K562 (cell line): ENCODE measurements at regions not wholly inside any gene's neighbourhood (a gene's known extent, or its start where the extent isn't known, plus 50 kb on each side); places are given as distances from the start of the nearest gene placed in this dataset.

ENCODE experiments used
- ATAC-seq: fragments of 200-7000 bp; cut with Tn5 transposase; 3 replicates; pipeline ENCODE4 v1.9.1; 2020; ENCODE audit warnings: moderate library complexity
- BruUV-seq: library from RNA; stranded (reverse); fragments of 400-500 nt; replicated peaks from 2 replicates; lab custom pipeline; 2021; lab: Mats Ljungman, UMichigan
- CTCF ChIA-PET: fragments of 300-600 bp; formaldehyde crosslinking; extraction: SDS; loops from one replicate; lab custom pipeline; 2021; ENCODE audit warnings: low intra/inter-chr PET ratio; lab: Yijun Ruan, JAX
- POLR2A ChIA-PET: fragments of 300-600, 350-650 bp; sonication (Branson Sonifier 250); formaldehyde crosslinking; extraction: SDS; loops from one replicate; lab custom pipeline; 2021; ENCODE audit warnings: antibody characterized with exemption, inconsistent platforms; lab: Yijun Ruan, JAX
- DNase-seq, 4 experiments: peaks; one replicate each; pipeline versions ENCODE4 v3.0.0 to v3.0.0-alpha.2; 2011 to 2018; ENCODE audit warnings: low spot score in 3 of 4, mixed read lengths in 3 of 4; ENCODE audit errors: extremely low read depth in 1 of 4
- FAIRE-seq: peaks from 2 replicates; lab custom pipeline; 2011; peaks lifted over from hg19 to GRCh38; lab: Jason Lieb, UNC
- H2AFZ ChIP-seq: 2 replicates; pipeline ENCODE4 v1.6.0; 2011; ENCODE audit warnings: low read depth, low read length, control low read depth, inconsistent platforms
- H3K27ac ChIP-seq: fragments of 200-600 bp; 3 replicates; pipeline ENCODE4 v1.8.0; 2011; ENCODE audit warnings: low read depth, mild to moderate bottlenecking, control low read depth, inconsistent platforms, low read length, moderate library complexity, mixed read lengths; ENCODE audit errors: extremely low read depth
- H3K27me3 ChIP-seq, 2 experiments: fragments of 300-600 bp in 1 of 2; 2 replicates in 1 of 2; 3 replicates in 1 of 2; pipeline versions ENCODE4 v1.6.0 to v1.8.0; 2011; ENCODE audit warnings: inconsistent platforms in 2 of 2, low read length in 2 of 2, mild to moderate bottlenecking in 1 of 2, mixed read lengths in 1 of 2, moderate library complexity in 1 of 2; ENCODE audit not compliant: control insufficient read depth in 2 of 2, insufficient read depth in 2 of 2
- H3K36me3 ChIP-seq: fragments of 300-600 bp; 3 replicates; pipeline ENCODE4 v1.8.0; 2011; ENCODE audit warnings: mild to moderate bottlenecking, low read length, inconsistent platforms; ENCODE audit not compliant: control insufficient read depth, insufficient read depth
- H3K4me1 ChIP-seq, 2 experiments: fragments of 200-600 bp in 1 of 2; replicated peaks in 1 of 2; 2 replicates in 1 of 2; 3 replicates in 1 of 2; pipeline versions ENCODE4 v1.5.1 to v1.8.0; 2011; ENCODE audit warnings: inconsistent platforms in 2 of 2, low read length in 2 of 2, mild to moderate bottlenecking in 1 of 2, mixed read lengths in 1 of 2, moderate library complexity in 1 of 2; ENCODE audit not compliant: control insufficient read depth in 2 of 2, insufficient read depth in 2 of 2
- H3K4me2 ChIP-seq: 2 replicates; pipeline ENCODE4 v1.6.1; 2011; ENCODE audit warnings: low read length, control low read depth, inconsistent platforms, mixed read lengths; ENCODE audit not compliant: insufficient read depth
- H3K4me3 ChIP-seq: fragments of 200-600 bp; sonication (generic), shearing (Covaris generic); 2 replicates; pipeline ENCODE4 v1.5.1; 2016; ENCODE audit warnings: control low read depth, inconsistent platforms
- H3K79me2 ChIP-seq: fragments of 200-600 bp; 3 replicates; pipeline ENCODE4 v1.8.0; 2011; ENCODE audit warnings: low read length, inconsistent platforms; ENCODE audit not compliant: control insufficient read depth, insufficient read depth
- H3K9ac ChIP-seq, 2 experiments: 2 replicates each; pipeline versions ENCODE4 v1.6.0 to v1.6.1; 2011; ENCODE audit warnings: low read depth in 2 of 2, low read length in 2 of 2, control low read depth in 1 of 2, inconsistent platforms in 1 of 2, mild to moderate bottlenecking in 1 of 2, mixed read lengths in 1 of 2; ENCODE audit not compliant: insufficient read depth in 1 of 2
- H3K9me1 ChIP-seq: one replicate; pipeline ENCODE4 v1.6.0; 2011; ENCODE audit warnings: inconsistent platforms, mild to moderate bottlenecking, low read length, moderate library complexity; ENCODE audit not compliant: control insufficient read depth, insufficient read depth
- H3K9me3 ChIP-seq: replicated peaks from 2 replicates; pipeline ENCODE4 v1.5.1; 2011; ENCODE audit warnings: low read depth, low read length, inconsistent platforms; ENCODE audit not compliant: control insufficient read depth, insufficient read depth
- H4K20me1 ChIP-seq: replicated peaks from 2 replicates; pipeline ENCODE4 v1.6.1; 2011; ENCODE audit warnings: low read length, inconsistent platforms, mixed read lengths; ENCODE audit not compliant: control insufficient read depth, insufficient read depth
- BRD4 ChIP-seq: fragments of 200-600 bp; sonication (generic); IDR thresholded peaks from 2 replicates; pipeline ENCODE4 v1.6.1; 2017; ENCODE audit warnings: inconsistent platforms
- E2F3 ChIP-seq: fragments of 250-450 bp; sonication (Bioruptor Pico); IDR thresholded peaks from 2 replicates; pipeline ENCODE4 v1.4.0; 2020; ENCODE audit warnings: mild to moderate bottlenecking
- ZNF217 ChIP-seq: sonication (generic); formaldehyde crosslinking; IDR thresholded peaks from 2 replicates; pipeline ENCODE4 v1.8.0; 2022; ENCODE audit warnings: mild to moderate bottlenecking, missing genetic modification reagents
- WGBS: fragments of 100-300 bp; shearing (Covaris generic); methylation state at CpG from one replicate; pipeline ENCODE4 v1.1.6; 2016; ENCODE audit warnings: low coverage, mixed read lengths; ENCODE audit not compliant: insufficient coverage; ENCODE audit errors: missing lambda C conversion rate; 5-methylcytosine and 5-hydroxymethylcytosine counted together
- in situ Hi-C: fragments of 300-500 bp; cut with MboI; formaldehyde crosslinking; loops from 4 replicates; pipeline ENCODE4 v1.15.0; 2018; ENCODE audit warnings: inconsistent platforms, mixed read lengths
- intact Hi-C: fragments of 100-400 bp; cut with micrococcal nuclease; formaldehyde crosslinking; loops from 2 replicates; pipeline ENCODE4 v1.14.2; 2022
- TF ChIP-seq, protein P1 (sequence below): sonication (generic); formaldehyde crosslinking; IDR thresholded peaks from 2 replicates; pipeline ENCODE4 v1.8.0; 2022; ENCODE audit warnings: missing genetic modification reagents, mild to moderate bottlenecking, moderate library complexity, borderline replicate concordance

GRCh38 chr2:64341461-64341860, 112.5 kb upstream of the LGALSL start:
- intact Hi-C loops (no loop called here), in situ Hi-C loops (no loop called here)
- FAIRE-seq (no peak), DNase-seq (no peak), ATAC-seq (no peak)
- no peak overlapping the region for H3K27ac ChIP-seq
- ChIA-PET POLR2A (interaction anchor here (1.1 kb wide), 1 partner anchor 251 kb away, joined by 3 read pairs; no protein-coding TSS in a partner anchor), CTCF (no interaction called here)
- H3K9me3 ChIP-seq: no peaks in the 10 kb centered on the region
- no peaks in the 10 kb centered on the region for H3K36me3 ChIP-seq
- peaks cover 0 to 15% of the 10 kb centered on the region in 2 experiments for H3K27me3 ChIP-seq
- WGBS: 2% methylated on average over 6 of the region's 6 CpGs
- BruUV-seq: no TSS peak
- H3K9me1 ChIP-seq: no peaks in the 10 kb centered on the region
- TF ChIP-seq ZNF217 (CRISPR knock-in tag): no peak
- no peak for TF ChIP-seq BRD4
- TF ChIP-seq E2F3: no peak
- TF ChIP-seq, protein P1, sequence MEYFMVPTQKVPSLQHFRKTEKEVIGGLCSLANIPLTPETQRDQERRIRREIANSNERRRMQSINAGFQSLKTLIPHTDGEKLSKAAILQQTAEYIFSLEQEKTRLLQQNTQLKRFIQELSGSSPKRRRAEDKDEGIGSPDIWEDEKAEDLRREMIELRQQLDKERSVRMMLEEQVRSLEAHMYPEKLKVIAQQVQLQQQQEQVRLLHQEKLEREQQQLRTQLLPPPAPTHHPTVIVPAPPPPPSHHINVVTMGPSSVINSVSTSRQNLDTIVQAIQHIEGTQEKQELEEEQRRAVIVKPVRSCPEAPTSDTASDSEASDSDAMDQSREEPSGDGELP (CRISPR knock-in tag): no peak
- no peaks in the 10 kb centered on the region; the same call in 1 of the 2 replicates for H4K20me1 ChIP-seq
- no peak overlapping the region for H3K4me2 ChIP-seq
- H3K4me1 ChIP-seq: no peaks in the 10 kb centered on the region
- no peak overlapping the region for H2AFZ ChIP-seq
- H3K4me3 ChIP-seq: no peak overlapping the region
- no peak overlapping the region for H3K9ac ChIP-seq
- no peaks in the 10 kb centered on the region for H3K79me2 ChIP-seq
